Adrenal gland (tissue), 5 donors: ENCODE measurements at regions not wholly inside any gene's neighbourhood (a gene's known extent, or its start where the extent isn't known, plus 50 kb on each side); places are given as distances from the start of the nearest gene placed in this dataset.

Source experiments
- CTCF ChIP-seq, 6 experiments: fragments of 450-650 bp in 4 of 6; fragments of 200-600 bp in 2 of 6; sonication (generic) in 1 of 6; IDR thresholded peaks; 1 replicate in 5 of 6; 2 replicates in 1 of 6; pipeline versions ENCODE4 v1.5.1 to v1.8.0; 2016 to 2021; ENCODE audit warnings: antibody characterized with exemption in 6 of 6, mild to moderate bottlenecking in 2 of 6, moderate library complexity in 1 of 6
- POLR2A ChIP-seq, 2 donors: fragments of 450-650 bp; IDR thresholded peaks; one replicate each; pipeline ENCODE4 v1.6.1; 2017; ENCODE audit warnings: antibody characterized with exemption in 2 of 2, mild to moderate bottlenecking in 2 of 2, moderate library complexity in 1 of 2
- donor health status: DM: no; HTN: no; CAD: no.

DNA sequence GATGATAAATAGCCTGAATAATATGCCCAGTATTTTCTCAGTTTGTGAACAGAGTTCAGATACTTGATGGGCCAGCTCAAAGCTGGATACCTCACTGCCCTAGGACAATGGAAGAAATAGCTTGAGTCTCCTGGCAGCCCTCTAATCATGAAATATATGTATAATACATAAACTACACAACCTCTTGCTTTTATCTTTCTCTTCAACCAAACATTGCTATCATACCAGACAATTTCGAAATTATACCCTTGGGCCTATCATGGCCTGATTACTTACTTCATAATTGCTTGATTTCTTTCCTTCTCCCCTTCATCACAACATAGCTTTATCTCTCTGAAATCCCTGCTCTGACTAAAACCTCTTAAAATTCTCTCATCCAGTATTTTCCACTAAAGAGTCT, 1144.9 kb upstream of the C9orf72 start:
- TF ChIP-seq POLR2A (IDR thresholded peaks at IDR 0.05) (no peak), CTCF (IDR thresholded peaks at IDR 0.05) (no peak)
